Parathyroid adenoma (tissue), 2 donors: ENCODE measurements at regions not wholly inside any gene's neighbourhood (a gene's known extent, or its start where the extent isn't known, plus 50 kb on each side); places are given as distances from the start of the nearest gene placed in this dataset.

Experiments used
- H2AFZ ChIP-seq: fragments of 300-600 bp; sonication (generic); one replicate; pipeline ENCODE4 v1.7.0; 2017; ENCODE audit warnings: antibody characterized with exemption, mild to moderate bottlenecking
- H3K27ac ChIP-seq: fragments of 300-600 bp; sonication (generic); one replicate; pipeline ENCODE4 v1.7.0; 2017
- H3K27me3 ChIP-seq: fragments of 300-600 bp; sonication (generic); one replicate; pipeline ENCODE4 v1.7.0; 2017; ENCODE audit warnings: low read length; ENCODE audit not compliant: control insufficient read depth, insufficient read depth
- H3K36me3 ChIP-seq: fragments of 300-600 bp; sonication (generic); one replicate; pipeline ENCODE4 v1.7.0; 2017; ENCODE audit warnings: low read length; ENCODE audit not compliant: control insufficient read depth, insufficient read depth
- H3K4me1 ChIP-seq: fragments of 300-600 bp; sonication (generic); one replicate; pipeline ENCODE4 v1.7.0; 2017; ENCODE audit warnings: control low read depth
- H3K4me2 ChIP-seq: fragments of 300-600 bp; sonication (generic); one replicate; pipeline ENCODE4 v1.7.0; 2017; ENCODE audit warnings: low read length
- H3K4me3 ChIP-seq: fragments of 300-600 bp; sonication (generic); one replicate; pipeline ENCODE4 v1.7.0; 2017; ENCODE audit warnings: low read depth, low read length
- H3K79me2 ChIP-seq: fragments of 300-600 bp; sonication (generic); one replicate; pipeline ENCODE4 v1.7.0; 2017; ENCODE audit warnings: control low read depth
- H3K9ac ChIP-seq: fragments of 300-600 bp; sonication (generic); one replicate; pipeline ENCODE4 v1.7.0; 2017; ENCODE audit warnings: mild to moderate bottlenecking
- H3K9me3 ChIP-seq: fragments of 300-600 bp; sonication (generic); one replicate; pipeline ENCODE4 v1.7.0; 2017; ENCODE audit warnings: low read length; ENCODE audit not compliant: control insufficient read depth
- TF ChIP-seq, protein P1 (sequence below): fragments of 300-600 bp; sonication (generic); IDR thresholded peaks from one replicate; pipeline ENCODE4 v1.7.0; 2017; ENCODE audit warnings: antibody characterized with exemption, mild to moderate bottlenecking
- donor health status: primary hyperparathyroidism.

DNA sequence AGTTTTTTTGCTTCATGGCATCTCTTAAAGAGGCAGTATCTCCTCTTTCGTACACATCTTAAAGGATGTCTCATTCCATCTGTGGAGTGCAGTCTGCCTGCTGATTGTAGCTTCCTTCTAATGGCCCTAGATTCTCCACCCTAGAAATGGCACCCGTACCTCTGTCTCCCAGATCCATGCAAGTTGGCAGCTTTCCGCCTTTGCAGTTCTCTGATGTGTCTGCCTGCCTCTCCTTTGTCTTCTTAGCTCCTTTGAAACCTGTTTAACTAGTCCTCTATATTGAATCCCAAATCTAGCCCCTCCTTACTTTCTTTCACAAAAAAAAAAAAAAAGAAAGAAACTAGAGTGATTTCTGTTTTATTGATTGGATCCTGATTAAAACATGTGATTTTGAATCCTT, 1025.0 kb downstream of the ZPLD1 start:
- H3K4me3 ChIP-seq: no peak overlapping the region
- TF ChIP-seq, protein P1, sequence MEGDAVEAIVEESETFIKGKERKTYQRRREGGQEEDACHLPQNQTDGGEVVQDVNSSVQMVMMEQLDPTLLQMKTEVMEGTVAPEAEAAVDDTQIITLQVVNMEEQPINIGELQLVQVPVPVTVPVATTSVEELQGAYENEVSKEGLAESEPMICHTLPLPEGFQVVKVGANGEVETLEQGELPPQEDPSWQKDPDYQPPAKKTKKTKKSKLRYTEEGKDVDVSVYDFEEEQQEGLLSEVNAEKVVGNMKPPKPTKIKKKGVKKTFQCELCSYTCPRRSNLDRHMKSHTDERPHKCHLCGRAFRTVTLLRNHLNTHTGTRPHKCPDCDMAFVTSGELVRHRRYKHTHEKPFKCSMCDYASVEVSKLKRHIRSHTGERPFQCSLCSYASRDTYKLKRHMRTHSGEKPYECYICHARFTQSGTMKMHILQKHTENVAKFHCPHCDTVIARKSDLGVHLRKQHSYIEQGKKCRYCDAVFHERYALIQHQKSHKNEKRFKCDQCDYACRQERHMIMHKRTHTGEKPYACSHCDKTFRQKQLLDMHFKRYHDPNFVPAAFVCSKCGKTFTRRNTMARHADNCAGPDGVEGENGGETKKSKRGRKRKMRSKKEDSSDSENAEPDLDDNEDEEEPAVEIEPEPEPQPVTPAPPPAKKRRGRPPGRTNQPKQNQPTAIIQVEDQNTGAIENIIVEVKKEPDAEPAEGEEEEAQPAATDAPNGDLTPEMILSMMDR: no peak

DNA sequence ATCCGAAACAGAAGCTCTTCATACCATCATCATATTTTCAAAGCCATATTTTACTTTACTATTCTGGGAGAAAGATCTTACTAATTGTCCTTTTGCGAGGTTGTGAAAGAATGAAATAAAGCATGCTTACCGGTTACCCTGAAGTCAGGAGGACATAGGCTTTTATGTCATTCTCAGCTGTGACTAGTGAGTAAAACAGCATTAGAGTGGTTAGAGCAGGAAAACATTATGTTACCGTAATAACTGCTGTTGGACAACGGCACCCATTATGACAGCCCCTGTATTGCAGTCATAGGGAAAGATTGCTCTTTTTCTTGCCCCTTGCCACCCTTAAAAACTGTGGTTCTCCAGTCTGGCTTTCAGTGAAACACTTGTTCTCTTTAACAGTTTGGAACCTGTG, 1035.7 kb downstream of the ZPLD1 start:
- H3K4me3 ChIP-seq: no peak overlapping the region

More for the DNA sequence above, 1025.0 kb downstream of the ZPLD1 start:
- Histone ChIP-seq H3K9me3 (no peaks in the 10 kb centered on the region), H3K79me2 (no peaks in the 10 kb centered on the region), H3K27me3 (no peaks in the 10 kb centered on the region), H3K27ac (no peak overlapping the region), H3K4me2 (no peak overlapping the region), H2AFZ (no peak overlapping the region), H3K9ac (no peak overlapping the region), H3K4me1 (no peaks in the 10 kb centered on the region), H3K36me3 (no peaks in the 10 kb centered on the region)

GRCh38 chr3:103494011-103494410, 1059.2 kb downstream of the ZPLD1 start:
- Histone ChIP-seq H3K4me3 (no peak overlapping the region), H2AFZ (no peak overlapping the region), H3K27me3 (no peaks in the 10 kb centered on the region), H3K27ac (no peak overlapping the region), H3K4me2 (no peak overlapping the region), H3K4me1 (no peaks in the 10 kb centered on the region), H3K36me3 (no peaks in the 10 kb centered on the region), H3K9me3 (no peaks in the 10 kb centered on the region), H3K79me2 (no peaks in the 10 kb centered on the region), H3K9ac (no peak overlapping the region)
- TF ChIP-seq, protein P1: no peak

More for the DNA sequence above, 1035.7 kb downstream of the ZPLD1 start:
- Histone ChIP-seq H3K4me2 (no peak overlapping the region), H3K27me3 (no peaks in the 10 kb centered on the region), H3K36me3 (no peaks in the 10 kb centered on the region), H3K9ac (no peak overlapping the region), H3K9me3 (no peaks in the 10 kb centered on the region), H3K27ac (no peak overlapping the region), H3K4me1 (no peaks in the 10 kb centered on the region), H3K79me2 (no peaks in the 10 kb centered on the region), H2AFZ (no peak overlapping the region)
- TF ChIP-seq, protein P1: no peak

- no peaks in the 10 kb centered on the region for H3K36me3 ChIP-seq
- no peak overlapping the region for H3K27ac ChIP-seq
- H3K79me2 ChIP-seq: no peaks in the 10 kb centered on the region
- H3K4me3 ChIP-seq: no peak overlapping the region
- no peaks in the 10 kb centered on the region for H3K9me3 ChIP-seq
- H2AFZ ChIP-seq: no peak overlapping the region
- no peak overlapping the region for H3K4me2 ChIP-seq
- H3K4me1 ChIP-seq: no peaks in the 10 kb centered on the region
- no peak overlapping the region for H3K9ac ChIP-seq
- no peaks in the 10 kb centered on the region for H3K27me3 ChIP-seq
- TF ChIP-seq, protein P1: no peak
These were observed 1059.7 kb downstream of the ZPLD1 start for GRCh38 chr3:103494512-103494911.

GRCh38 chr3:103495186-103495585, 1060.4 kb downstream of the ZPLD1 start:
- H3K79me2 ChIP-seq: no peaks in the 10 kb centered on the region
- no peaks in the 10 kb centered on the region for H3K36me3 ChIP-seq
- no peaks in the 10 kb centered on the region for H3K27me3 ChIP-seq
- H3K27ac ChIP-seq: no peak overlapping the region
- H3K4me1 ChIP-seq: no peaks in the 10 kb centered on the region
- TF ChIP-seq, protein P1: no peak
- H3K9me3 ChIP-seq: no peaks in the 10 kb centered on the region
- no peak overlapping the region for H2AFZ ChIP-seq
- H3K4me2 ChIP-seq: no peak overlapping the region
- H3K9ac ChIP-seq: no peak overlapping the region
- H3K4me3 ChIP-seq: no peak overlapping the region
